HTR-8/SVneo (cell line): ENCODE measurements at regions not wholly inside any gene's neighbourhood (a gene's known extent, or its start where the extent isn't known, plus 50 kb on each side); places are given as distances from the start of the nearest gene placed in this dataset.

Experiments used
- DNase-seq: peaks from one replicate; pipeline ENCODE4 v3.0.0; 2011; ENCODE audit warnings: low spot score, mixed read lengths; ENCODE audit not compliant: insufficient read length
- FAIRE-seq: peaks from 2 replicates; lab custom pipeline; 2011; peaks lifted over from hg19 to GRCh38; lab: Jason Lieb, UNC

- no peak for DNase-seq
- FAIRE-seq = no peak
These were observed 83.9 kb upstream of the IRS2 start for GRCh38 chr13:109870274-109870673.

- FAIRE-seq = no peak
- DNase-seq = no peak
These were observed 83.2 kb upstream of the IRS2 start for GRCh38 chr13:109869312-109870237.

- no peak for DNase-seq
- FAIRE-seq = no peak
These were observed 82.4 kb upstream of the IRS2 start for GRCh38 chr13:109868578-109869311.

GRCh38 chr13:109867766-109868165 is 81.4 kb upstream of the IRS2 start:
- FAIRE-seq = no peak

GRCh38 chr13:109862627-109863026 is 76.2 kb upstream of the IRS2 start:
- DNase-seq (no peak), FAIRE-seq (no peak)

More at GRCh38 chr13:109867766-109868165, 81.4 kb upstream of the IRS2 start:
- no peak for DNase-seq

GRCh38 chr13:109859898-109860297 is 73.5 kb upstream of the IRS2 start:
- no peak for FAIRE-seq
- DNase-seq = no peak

GRCh38 chr13:109859216-109859835 is 72.9 kb upstream of the IRS2 start:
- no peak for FAIRE-seq
- DNase-seq = no peak

GRCh38 chr13:109858319-109858718 is 71.9 kb upstream of the IRS2 start:
- DNase-seq (no peak), FAIRE-seq (no peak)

- FAIRE-seq (no peak), DNase-seq (no peak)
These were observed 71.4 kb upstream of the IRS2 start for GRCh38 chr13:109857803-109858202.

GRCh38 chr13:109857325-109857724 is 70.9 kb upstream of the IRS2 start:
- FAIRE-seq (no peak), DNase-seq (no peak)

- DNase-seq (no peak), FAIRE-seq (no peak)
These were observed 70.0 kb upstream of the IRS2 start for GRCh38 chr13:109856350-109856749.

- DNase-seq (no peak), FAIRE-seq (no peak)
These were observed 66.8 kb upstream of the IRS2 start for GRCh38 chr13:109853153-109853552.

GRCh38 chr13:109846185-109846584 is 59.8 kb upstream of the IRS2 start:
- DNase-seq (no peak), FAIRE-seq (no peak)

- no peak for DNase-seq
- no peak for FAIRE-seq
These were observed 58.0 kb upstream of the IRS2 start for GRCh38 chr13:109844396-109844795.

GRCh38 chr13:109843695-109844094 is 57.3 kb upstream of the IRS2 start:
- DNase-seq = no peak
- FAIRE-seq = no peak

- FAIRE-seq = no peak
- no peak for DNase-seq
These were observed 56.0 kb upstream of the IRS2 start for GRCh38 chr13:109842212-109842920.

- DNase-seq = no peak
- no peak for FAIRE-seq
These were observed 54.5 kb upstream of the IRS2 start for GRCh38 chr13:109840893-109841287.

- DNase-seq = peak; percentile 48
- FAIRE-seq = peak; percentile 9
These were observed 54.0 kb upstream of the IRS2 start for GRCh38 chr13:109840201-109840892.
